Fibroblast of lung (primary cell): ENCODE measurements at regions not wholly inside any gene's neighbourhood (a gene's known extent, or its start where the extent isn't known, plus 50 kb on each side); places are given as distances from the start of the nearest gene placed in this dataset.

ENCODE experiments used
- CTCF ChIP-seq, 2 donors: IDR thresholded peaks in 1 of 2; conservative IDR thresholded peaks in 1 of 2; 1 replicate in 1 of 2; 2 replicates in 1 of 2; pipeline ENCODE4 v1.5.1; 2011 to 2012; ENCODE audit warnings: low read length in 2 of 2, control low read depth in 1 of 2, inconsistent platforms in 1 of 2, low read depth in 1 of 2, mild to moderate bottlenecking in 1 of 2
- EZH2 ChIP-seq: IDR thresholded peaks from 2 replicates; pipeline ENCODE4 v1.5.1; 2012; ENCODE audit warnings: low read length, control low read depth, mild to moderate bottlenecking; ENCODE audit errors: missing control alignments

GRCh38 chr5:1951165-1951816, 68.6 kb upstream of the IRX4 start:
- no peak for TF ChIP-seq CTCF (conservative IDR thresholded peaks at IDR 0.05 in 1 of 2, IDR thresholded peaks at IDR 0.05 in 1 of 2; ENCODE audit: low read depth in 1 of 2, low read length in 2 of 2)
- no peak for TF ChIP-seq EZH2
